ENCODE measurements at regions not wholly inside any gene's neighbourhood (a gene's known extent, or its start where the extent isn't known, plus 50 kb on each side); places are given as distances from the start of the nearest gene placed in this dataset.

DNA sequence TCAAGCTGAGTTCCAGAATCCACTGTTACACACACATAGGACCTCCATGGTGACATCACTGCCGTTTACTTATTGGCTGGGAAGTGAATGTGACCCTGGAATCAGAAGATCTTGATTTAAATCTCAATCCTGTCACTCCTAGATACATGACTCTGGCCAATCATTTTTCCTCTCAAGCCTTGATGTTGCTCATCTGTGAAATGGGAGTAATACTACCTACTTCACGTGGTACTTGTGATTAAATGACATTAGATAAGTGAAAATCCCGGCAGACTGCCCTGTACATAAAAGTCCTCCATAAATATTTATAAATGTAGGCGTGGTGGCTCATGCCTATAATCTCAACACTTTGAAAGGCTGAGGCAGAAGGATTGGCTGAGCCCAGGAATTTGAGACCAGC is 88.0 kb upstream of the SVIL start:
- H3K27ac ChIP-seq (ENCODE audit: low read depth, low read length): no peak overlapping the region
- TF ChIP-seq CTCF (IDR thresholded peaks at IDR 0.05; ENCODE audit: low read depth, low read length): no peak
- no peak for DNase-seq (ENCODE audit: low read depth, low spot score)
- CTCF ChIA-PET: interaction anchor here (1.1 kb wide), 1 partner anchor 276 kb away, joined by 3 read pairs; no protein-coding TSS in a partner anchor
- H3K9me3 ChIP-seq (ENCODE audit: control insufficient read depth, insufficient read depth, low read length): peaks cover 16% of the 10 kb centered on the region
- no peaks in the 10 kb centered on the region for H3K27me3 ChIP-seq (ENCODE audit: control insufficient read depth, insufficient read depth, low read length)
- no peak overlapping the region for H3K4me3 ChIP-seq (ENCODE audit: low read depth, low read length)
- POLR2A ChIA-PET: no interaction called here

DNA sequence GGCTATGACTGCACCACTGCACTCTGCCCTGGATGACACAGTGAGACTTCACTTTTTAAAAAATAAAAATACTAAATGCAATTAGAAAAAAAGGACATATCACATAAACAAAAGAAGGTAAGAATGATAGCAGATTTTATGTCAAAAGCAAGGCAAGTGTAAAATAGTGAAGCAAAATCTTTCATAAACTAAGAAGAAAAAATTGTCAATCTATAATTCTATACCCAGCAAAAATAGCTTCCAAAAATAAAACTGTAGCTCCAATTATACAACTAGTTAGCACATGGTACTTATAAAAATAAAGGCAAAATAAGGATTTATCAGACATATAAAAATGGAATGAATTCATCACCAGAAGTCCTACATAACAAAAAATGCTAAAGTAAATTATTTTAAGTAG is 85.4 kb upstream of the SVIL start:
- ChIA-PET POLR2A (no interaction called here), CTCF (interaction anchor here (0.8 kb wide), 1 partner anchor 16 kb away, joined by 3 read pairs; no protein-coding TSS in a partner anchor)
- no peaks in the 10 kb centered on the region for H3K27me3 ChIP-seq (ENCODE audit: control insufficient read depth, insufficient read depth, low read length)
- H3K9me3 ChIP-seq (ENCODE audit: control insufficient read depth, insufficient read depth, low read length): peaks cover 20% of the 10 kb centered on the region
- H3K4me3 ChIP-seq (ENCODE audit: low read depth, low read length): no peak overlapping the region
- DNase-seq (ENCODE audit: low read depth, low spot score): no peak
- TF ChIP-seq CTCF (IDR thresholded peaks at IDR 0.05; ENCODE audit: low read depth, low read length): no peak
- no peak overlapping the region for H3K27ac ChIP-seq (ENCODE audit: low read depth, low read length)

DNA sequence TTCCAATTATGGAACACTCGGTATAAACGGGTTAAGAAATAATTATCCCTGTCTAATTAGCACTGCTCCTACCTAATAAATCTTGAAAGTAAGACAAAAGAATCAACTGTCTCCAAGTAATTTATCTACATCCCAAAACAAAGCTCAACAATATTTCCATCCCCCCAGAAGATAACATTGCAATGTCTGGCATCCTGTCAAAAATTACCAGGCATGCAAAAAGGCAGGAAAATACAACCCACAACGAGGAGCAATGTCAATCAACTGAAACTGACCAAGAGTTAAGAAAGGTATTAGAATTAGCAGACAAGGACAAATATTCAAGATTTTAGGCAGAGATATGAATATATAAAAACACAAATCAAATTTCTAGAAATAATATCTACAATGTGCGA is 84.5 kb upstream of the SVIL start:
- TF ChIP-seq CTCF (IDR thresholded peaks at IDR 0.05; ENCODE audit: low read depth, low read length): no peak
- H3K27ac ChIP-seq (ENCODE audit: low read depth, low read length): no peak overlapping the region
- CTCF ChIA-PET: no interaction called here
- peaks cover 20% of the 10 kb centered on the region for H3K9me3 ChIP-seq (ENCODE audit: control insufficient read depth, insufficient read depth, low read length)
- no peaks in the 10 kb centered on the region for H3K27me3 ChIP-seq (ENCODE audit: control insufficient read depth, insufficient read depth, low read length)
- DNase-seq (ENCODE audit: low read depth, low spot score): no peak
- POLR2A ChIA-PET: no interaction called here
- no peak overlapping the region for H3K4me3 ChIP-seq (ENCODE audit: low read depth, low read length)

- no peaks in the 10 kb centered on the region for H3K27me3 ChIP-seq (ENCODE audit: control insufficient read depth, insufficient read depth, low read length)
- no peak for TF ChIP-seq CTCF (IDR thresholded peaks at IDR 0.05; ENCODE audit: low read depth, low read length)
- no peak for DNase-seq (ENCODE audit: low read depth, low spot score)
- peaks cover 16% of the 10 kb centered on the region for H3K9me3 ChIP-seq (ENCODE audit: control insufficient read depth, insufficient read depth, low read length)
- CTCF ChIA-PET: no interaction called here
- no peak overlapping the region for H3K27ac ChIP-seq (ENCODE audit: low read depth, low read length)
- H3K4me3 ChIP-seq (ENCODE audit: low read depth, low read length): no peak overlapping the region
- POLR2A ChIA-PET: no interaction called here
These were observed 80.5 kb upstream of the SVIL start for GRCh38 chr10:29715296-29715695.

DNA sequence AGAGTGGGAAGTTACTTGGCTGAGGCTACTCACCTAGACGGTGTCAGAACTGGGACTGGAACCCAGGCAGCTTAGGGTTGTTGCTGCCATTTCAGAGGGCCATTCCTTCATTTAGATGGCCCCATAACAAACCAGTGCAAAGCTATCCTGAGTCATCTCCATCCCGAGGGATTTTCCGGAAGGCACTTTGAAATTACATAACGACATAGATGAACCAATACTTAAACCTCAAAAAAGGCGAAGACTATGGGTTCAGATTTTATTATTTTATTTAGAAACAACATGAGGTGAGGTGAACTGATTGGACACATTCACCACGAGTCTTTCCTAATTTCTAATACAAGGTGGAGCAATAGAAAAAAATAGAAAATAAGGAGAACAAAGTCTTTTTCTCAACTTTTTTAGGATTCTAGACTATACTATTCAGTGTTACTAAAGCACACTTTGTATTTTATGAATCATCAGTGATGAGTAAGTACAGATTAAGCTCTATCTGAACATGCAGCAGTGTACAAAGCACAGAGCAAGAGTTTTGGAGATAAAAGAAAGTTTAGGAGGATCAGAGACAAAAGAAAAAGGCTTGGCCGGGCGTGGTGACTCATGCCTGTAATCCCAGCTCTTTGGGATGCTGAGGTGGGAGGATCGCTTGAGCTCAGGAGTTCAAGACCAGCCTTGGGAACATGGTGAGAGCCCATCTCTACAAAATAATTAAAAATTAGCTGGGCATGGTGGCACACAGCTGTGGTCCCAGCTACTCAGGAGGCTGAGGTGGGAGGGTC is 79.5 kb upstream of the SVIL start:
- Histone ChIP-seq H3K27ac (ENCODE audit: low read depth, low read length) (peak overlapping the region; percentile 52), H3K9me3 (ENCODE audit: control insufficient read depth, insufficient read depth, low read length) (peaks cover 12% of the 10 kb centered on the region; the same call in 1 of the 2 replicates), H3K27me3 (ENCODE audit: control insufficient read depth, insufficient read depth, low read length) (no peaks in the 10 kb centered on the region), H3K4me3 (ENCODE audit: low read depth, low read length) (no peak overlapping the region)
- ChIA-PET CTCF (interaction anchor here (0.6 kb wide), 1 partner anchor 230 kb away, joined by 5 read pairs; no protein-coding TSS in a partner anchor), POLR2A (interaction anchor here (1.5 kb wide), 1 partner anchor 22 kb away, joined by 3 read pairs; no protein-coding TSS in a partner anchor)
- TF ChIP-seq CTCF (IDR thresholded peaks at IDR 0.05; ENCODE audit: low read depth, low read length): no peak
- DNase-seq (ENCODE audit: low read depth, low spot score): peak; percentile 61
